Fibroblast of the aortic adventitia (primary cell): ENCODE measurements at regions not wholly inside any gene's neighbourhood (a gene's known extent, or its start where the extent isn't known, plus 50 kb on each side); places are given as distances from the start of the nearest gene placed in this dataset.

Experiments
- DNase-seq: peaks from one replicate; pipeline ENCODE4 v3.0.0-alpha.2; 2010; ENCODE audit warnings: low read depth
- H3K4me3 ChIP-seq: 2 replicates; pipeline ENCODE4 v1.5.1; 2011; ENCODE audit warnings: low read depth, mild to moderate bottlenecking, control low read depth, low read length, moderate library complexity
- TF ChIP-seq, protein P1 (sequence below): IDR thresholded peaks from 2 replicates; pipeline ENCODE4 v1.5.1; 2011; ENCODE audit warnings: mild to moderate bottlenecking, low read length, control low read depth, inconsistent platforms; ENCODE audit not compliant: insufficient read depth

GRCh38 chr5:53249529-53250200 is 140.1 kb upstream of the MOCS2 start:
- peak; percentile 97 for DNase-seq
- TF ChIP-seq, protein P1, sequence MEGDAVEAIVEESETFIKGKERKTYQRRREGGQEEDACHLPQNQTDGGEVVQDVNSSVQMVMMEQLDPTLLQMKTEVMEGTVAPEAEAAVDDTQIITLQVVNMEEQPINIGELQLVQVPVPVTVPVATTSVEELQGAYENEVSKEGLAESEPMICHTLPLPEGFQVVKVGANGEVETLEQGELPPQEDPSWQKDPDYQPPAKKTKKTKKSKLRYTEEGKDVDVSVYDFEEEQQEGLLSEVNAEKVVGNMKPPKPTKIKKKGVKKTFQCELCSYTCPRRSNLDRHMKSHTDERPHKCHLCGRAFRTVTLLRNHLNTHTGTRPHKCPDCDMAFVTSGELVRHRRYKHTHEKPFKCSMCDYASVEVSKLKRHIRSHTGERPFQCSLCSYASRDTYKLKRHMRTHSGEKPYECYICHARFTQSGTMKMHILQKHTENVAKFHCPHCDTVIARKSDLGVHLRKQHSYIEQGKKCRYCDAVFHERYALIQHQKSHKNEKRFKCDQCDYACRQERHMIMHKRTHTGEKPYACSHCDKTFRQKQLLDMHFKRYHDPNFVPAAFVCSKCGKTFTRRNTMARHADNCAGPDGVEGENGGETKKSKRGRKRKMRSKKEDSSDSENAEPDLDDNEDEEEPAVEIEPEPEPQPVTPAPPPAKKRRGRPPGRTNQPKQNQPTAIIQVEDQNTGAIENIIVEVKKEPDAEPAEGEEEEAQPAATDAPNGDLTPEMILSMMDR = no peak
- H3K4me3 ChIP-seq = no peak overlapping the region

GRCh38 chr5:53250201-53250550 is 140.6 kb upstream of the MOCS2 start:
- no peak for DNase-seq
- no peak overlapping the region for H3K4me3 ChIP-seq
- TF ChIP-seq, protein P1 = no peak

DNA sequence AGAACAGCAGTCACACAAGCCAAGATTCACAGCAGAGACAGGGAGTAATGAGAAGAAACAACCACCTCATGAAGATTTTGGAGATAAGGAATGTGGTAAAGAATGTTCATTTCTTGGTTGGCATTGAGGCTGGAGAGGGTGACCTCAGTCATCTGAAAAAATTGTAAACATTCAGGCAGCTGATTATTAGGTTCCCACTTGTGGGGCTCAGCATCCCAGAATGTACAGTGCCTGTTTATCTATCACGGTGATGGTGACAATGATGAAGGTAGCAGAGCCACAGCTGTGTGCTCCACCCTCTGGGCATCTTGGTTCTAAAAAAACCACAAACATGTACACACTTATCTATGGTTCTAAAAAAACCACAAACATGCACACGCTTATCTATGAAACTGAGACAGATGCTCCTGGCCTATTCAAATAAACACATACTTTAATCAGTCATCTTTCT is 143.9 kb upstream of the MOCS2 start:
- peak; percentile 90 for DNase-seq
- H3K4me3 ChIP-seq = no peak overlapping the region
- TF ChIP-seq, protein P1 = no peak

- TF ChIP-seq, protein P1 = no peak
- peak; percentile 95 for DNase-seq
- H3K4me3 ChIP-seq = no peak overlapping the region
These were observed 147.2 kb upstream of the MOCS2 start for GRCh38 chr5:53256746-53257145.

DNA sequence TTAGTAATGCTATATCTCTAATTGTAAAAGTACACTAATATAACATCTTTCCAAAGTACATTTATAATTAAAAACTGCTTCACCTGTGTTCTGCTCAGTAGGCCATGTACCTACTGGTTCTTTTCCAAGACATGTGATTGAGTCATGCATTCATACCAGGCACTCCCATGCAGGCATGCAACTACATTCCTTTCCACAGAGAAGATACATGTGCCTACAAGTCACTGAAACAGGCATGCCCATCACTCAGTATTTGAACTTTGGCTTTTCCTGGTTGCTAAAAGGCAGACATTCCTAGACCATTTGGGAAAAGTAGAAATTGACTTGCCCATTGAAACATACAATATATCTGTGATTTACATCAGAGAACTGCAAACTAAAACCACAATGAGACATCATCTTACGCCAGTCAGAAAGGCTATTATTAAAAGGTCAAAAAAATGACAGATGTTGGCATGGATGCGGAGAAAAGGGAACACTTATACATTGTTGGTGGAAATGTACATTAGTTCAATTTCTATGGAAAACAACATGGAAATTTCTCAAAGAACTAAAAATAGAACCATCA is 148.3 kb upstream of the MOCS2 start:
- no peak overlapping the region for H3K4me3 ChIP-seq
- peak; percentile 47 for DNase-seq
- TF ChIP-seq, protein P1 = no peak

GRCh38 chr5:53259176-53259575 is 149.6 kb upstream of the MOCS2 start:
- DNase-seq = no peak
- no peak overlapping the region for H3K4me3 ChIP-seq
- TF ChIP-seq, protein P1 = no peak

- DNase-seq = no peak
- TF ChIP-seq, protein P1 = no peak
- H3K4me3 ChIP-seq = no peak overlapping the region
These were observed 150.9 kb upstream of the MOCS2 start for GRCh38 chr5:53260446-53260845.
